OCI-LY3 (cell line): ENCODE measurements at regions not wholly inside any gene's neighbourhood (a gene's known extent, or its start where the extent isn't known, plus 50 kb on each side); places are given as distances from the start of the nearest gene placed in this dataset.

Experiments used
- H2AFZ ChIP-seq: fragments of 200-600, 300-600 bp; shearing (Covaris generic); 2 replicates; pipeline ENCODE4 v1.6.0; 2014; ENCODE audit warnings: antibody characterized with exemption, low read depth, low read length
- H3K27ac ChIP-seq: fragments of 200-600, 300-600 bp; sonication (generic); 2 replicates; pipeline ENCODE4 v1.5.1; 2014; ENCODE audit warnings: mild to moderate bottlenecking, low read length, moderate library complexity, mixed read lengths
- H3K27me3 ChIP-seq: fragments of 200-600, 300-600 bp; sonication (generic); 2 replicates; pipeline ENCODE4 v1.6.1; 2014; ENCODE audit warnings: low read depth, low read length, mixed read lengths
- H3K36me3 ChIP-seq: fragments of 200-600, 300-600 bp; sonication (generic); replicated peaks from 2 replicates; pipeline ENCODE3; 2014; ENCODE audit warnings: low read depth, low read length, mixed read lengths
- H3K4me1 ChIP-seq: fragments of 300-600, 200-600 bp; sonication (generic); 2 replicates; pipeline ENCODE4 v1.6.1; 2014; ENCODE audit warnings: low read length, mixed read lengths
- H3K4me2 ChIP-seq: fragments of 200-600, 300-600 bp; sonication (generic); 2 replicates; pipeline ENCODE4 v1.6.1; 2014; ENCODE audit warnings: low read length, mixed read lengths
- H3K4me3 ChIP-seq: fragments of 300-600, 200-600 bp; sonication (generic); 2 replicates; pipeline ENCODE4 v1.5.1; 2014; ENCODE audit warnings: antibody characterized with exemption, mild to moderate bottlenecking, low read length, moderate library complexity
- H3K79me2 ChIP-seq: fragments of 300-600, 200-600 bp; shearing (Covaris generic); 2 replicates; pipeline ENCODE4 v1.6.1; 2014; ENCODE audit warnings: mild to moderate bottlenecking, low read length, mixed read lengths
- H3K9ac ChIP-seq: fragments of 300-600, 200-600 bp; shearing (Covaris generic); 2 replicates; pipeline ENCODE4 v1.6.0; 2014; ENCODE audit warnings: mild to moderate bottlenecking, low read length, moderate library complexity
- H3K9me3 ChIP-seq: fragments of 200-600, 300-600 bp; shearing (Covaris generic); 2 replicates; pipeline ENCODE4 v1.6.1; 2014; ENCODE audit warnings: low read length, mixed read lengths; ENCODE audit not compliant: insufficient read depth
- H4K20me1 ChIP-seq: fragments of 200-600, 300-600 bp; sonication (generic); 2 replicates; pipeline ENCODE4 v1.6.1; 2016; ENCODE audit warnings: low read length, mixed read lengths; ENCODE audit not compliant: insufficient read depth
- EZH2phosphoT487 ChIP-seq: fragments of 200-600 bp; shearing (Covaris generic); IDR thresholded peaks from 2 replicates; pipeline ENCODE4 v1.6.1; 2018; ENCODE audit warnings: antibody characterized with exemption, mixed run types, low read depth
- TF ChIP-seq, protein P1 (sequence below): fragments of 200-600, 300-600 bp; sonication (generic); IDR thresholded peaks from 2 replicates; pipeline ENCODE4 v1.5.1; 2014; ENCODE audit warnings: antibody characterized with exemption, low read length, low read depth

DNA sequence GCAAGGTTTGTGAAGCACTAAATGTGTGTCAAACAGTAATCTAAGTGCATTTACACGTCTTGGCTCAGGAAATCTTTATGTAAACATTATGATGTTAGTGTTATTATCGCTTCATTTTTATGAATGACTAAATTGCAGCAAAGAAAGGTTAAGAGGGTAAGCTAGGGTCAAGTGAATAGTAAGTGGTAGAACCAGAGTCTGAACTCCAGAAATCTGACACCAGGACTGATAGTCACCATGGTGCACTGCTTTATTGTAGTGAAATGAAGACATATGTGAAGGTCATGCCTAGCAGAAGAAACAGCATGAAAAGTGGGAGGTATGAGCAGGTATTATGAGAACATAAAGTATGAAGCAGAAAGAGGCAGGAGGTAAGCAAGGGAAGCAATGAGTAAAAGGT, 368.7 kb upstream of the TENM4 start:
- Histone ChIP-seq H2AFZ (no peak overlapping the region), H3K9ac (no peak overlapping the region), H3K9me3 (no peaks in the 10 kb centered on the region), H3K27ac (no peak overlapping the region), H3K4me2 (no peak overlapping the region), H3K4me1 (no peaks in the 10 kb centered on the region), H3K79me2 (no peaks in the 10 kb centered on the region), H3K4me3 (no peak overlapping the region), H3K36me3 (no peaks in the 10 kb centered on the region), H3K27me3 (no peaks in the 10 kb centered on the region), H4K20me1 (no peaks in the 10 kb centered on the region)
- TF ChIP-seq, protein P1, sequence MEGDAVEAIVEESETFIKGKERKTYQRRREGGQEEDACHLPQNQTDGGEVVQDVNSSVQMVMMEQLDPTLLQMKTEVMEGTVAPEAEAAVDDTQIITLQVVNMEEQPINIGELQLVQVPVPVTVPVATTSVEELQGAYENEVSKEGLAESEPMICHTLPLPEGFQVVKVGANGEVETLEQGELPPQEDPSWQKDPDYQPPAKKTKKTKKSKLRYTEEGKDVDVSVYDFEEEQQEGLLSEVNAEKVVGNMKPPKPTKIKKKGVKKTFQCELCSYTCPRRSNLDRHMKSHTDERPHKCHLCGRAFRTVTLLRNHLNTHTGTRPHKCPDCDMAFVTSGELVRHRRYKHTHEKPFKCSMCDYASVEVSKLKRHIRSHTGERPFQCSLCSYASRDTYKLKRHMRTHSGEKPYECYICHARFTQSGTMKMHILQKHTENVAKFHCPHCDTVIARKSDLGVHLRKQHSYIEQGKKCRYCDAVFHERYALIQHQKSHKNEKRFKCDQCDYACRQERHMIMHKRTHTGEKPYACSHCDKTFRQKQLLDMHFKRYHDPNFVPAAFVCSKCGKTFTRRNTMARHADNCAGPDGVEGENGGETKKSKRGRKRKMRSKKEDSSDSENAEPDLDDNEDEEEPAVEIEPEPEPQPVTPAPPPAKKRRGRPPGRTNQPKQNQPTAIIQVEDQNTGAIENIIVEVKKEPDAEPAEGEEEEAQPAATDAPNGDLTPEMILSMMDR: no peak
- TF ChIP-seq EZH2phosphoT487: no peak

DNA sequence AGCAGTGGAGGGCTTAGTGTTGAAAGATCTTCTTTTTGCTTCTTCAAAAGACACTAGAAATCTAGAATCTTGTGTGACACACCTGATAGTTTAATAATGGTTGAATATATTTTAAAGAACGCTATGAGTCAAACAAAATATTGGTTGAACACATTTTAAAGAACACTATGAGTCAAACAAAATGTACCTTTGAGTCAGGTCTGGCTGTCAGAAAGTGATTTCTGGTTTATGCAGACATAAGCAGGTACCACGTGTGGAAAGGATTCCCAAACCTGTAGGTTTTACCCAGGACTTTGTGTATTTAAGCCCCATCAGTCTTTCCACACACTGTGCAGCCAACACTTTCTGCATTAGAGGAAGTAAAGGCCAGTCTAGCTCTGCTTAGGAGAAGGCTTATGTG, 366.7 kb upstream of the TENM4 start:
- Histone ChIP-seq H3K9me3 (no peaks in the 10 kb centered on the region), H3K4me2 (no peak overlapping the region), H2AFZ (no peak overlapping the region), H3K79me2 (no peaks in the 10 kb centered on the region), H4K20me1 (no peaks in the 10 kb centered on the region), H3K4me1 (no peaks in the 10 kb centered on the region), H3K4me3 (no peak overlapping the region), H3K27ac (no peak overlapping the region), H3K27me3 (no peaks in the 10 kb centered on the region), H3K36me3 (no peaks in the 10 kb centered on the region), H3K9ac (no peak overlapping the region)
- TF ChIP-seq EZH2phosphoT487: no peak
- TF ChIP-seq, protein P1: no peak

DNA sequence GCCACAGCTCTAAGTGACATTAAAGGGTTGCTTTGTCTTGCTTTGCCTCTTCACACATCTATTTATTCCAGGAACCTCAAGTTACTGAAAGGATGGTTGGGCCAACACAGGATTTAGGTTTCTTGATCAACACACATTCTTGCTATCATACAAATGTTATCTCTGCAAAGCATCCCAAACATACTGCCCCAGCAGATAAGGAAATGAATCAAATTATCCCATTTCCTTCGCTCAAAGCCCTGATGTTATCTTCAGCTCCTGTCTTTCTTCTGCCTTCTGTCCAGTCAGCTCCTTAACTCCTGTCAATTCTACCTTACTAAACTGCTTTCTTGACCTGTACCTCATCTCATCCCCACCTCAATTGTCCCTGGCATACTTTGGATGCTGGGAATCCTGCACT, 355.9 kb upstream of the TENM4 start:
- TF ChIP-seq EZH2phosphoT487: no peak
- TF ChIP-seq, protein P1: no peak
- Histone ChIP-seq H4K20me1 (no peaks in the 10 kb centered on the region), H3K36me3 (no peaks in the 10 kb centered on the region), H3K4me1 (peaks cover 5% of the 10 kb centered on the region; the same call in 1 of the 2 replicates), H3K79me2 (no peaks in the 10 kb centered on the region), H3K27me3 (no peaks in the 10 kb centered on the region), H3K9ac (no peak overlapping the region), H3K27ac (no peak overlapping the region), H2AFZ (no peak overlapping the region), H3K4me2 (no peak overlapping the region), H3K9me3 (no peaks in the 10 kb centered on the region), H3K4me3 (no peak overlapping the region)

DNA sequence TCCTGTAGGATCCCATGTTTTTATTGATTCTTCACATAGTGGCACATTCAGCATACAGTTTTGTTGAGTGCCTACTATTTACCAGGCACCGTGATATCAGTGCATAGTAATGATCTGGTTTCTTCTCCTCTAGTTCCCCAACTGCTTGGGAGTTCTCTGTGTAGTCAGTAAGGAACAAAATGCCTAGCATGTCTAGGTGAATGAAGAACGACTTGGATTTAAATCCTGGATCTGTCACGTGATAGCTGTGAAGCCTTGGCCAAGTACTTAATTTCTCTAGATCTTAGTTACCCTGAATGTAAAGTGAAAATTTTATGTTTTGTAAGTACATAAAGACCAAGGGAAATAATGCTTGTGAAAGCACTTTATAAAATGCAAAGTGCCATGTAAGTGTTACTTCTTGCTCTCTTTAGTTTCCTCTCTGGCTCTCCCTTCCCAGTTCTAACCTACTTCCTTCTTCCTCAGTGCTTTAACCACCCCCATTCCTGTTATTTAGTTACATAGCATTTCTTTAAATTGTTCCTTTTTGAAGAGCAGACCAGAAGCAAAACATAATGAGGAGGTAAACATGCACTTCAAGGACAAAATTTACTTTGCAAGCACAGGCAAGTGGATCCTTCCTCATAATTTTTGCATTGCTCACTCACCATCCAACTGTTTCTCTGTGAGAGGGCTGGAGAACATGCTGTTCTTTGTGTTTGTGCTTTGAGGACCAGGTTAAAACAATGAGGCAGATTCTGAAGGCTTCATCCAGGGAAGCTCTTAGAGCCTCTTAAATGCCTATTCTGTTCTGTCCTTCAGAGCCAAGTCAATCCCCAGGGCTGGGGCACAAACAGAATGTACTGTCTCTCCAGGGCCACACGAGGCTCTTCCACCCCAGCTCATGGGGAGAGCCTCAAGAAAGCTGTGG, 353.9 kb upstream of the TENM4 start:
- H3K9me3 ChIP-seq: no peaks in the 10 kb centered on the region
- no peaks in the 10 kb centered on the region for H3K27me3 ChIP-seq
- H3K27ac ChIP-seq: no peak overlapping the region
- TF ChIP-seq, protein P1: no peak
- no peak for TF ChIP-seq EZH2phosphoT487
- no peak overlapping the region for H3K4me2 ChIP-seq
- no peaks in the 10 kb centered on the region for H3K79me2 ChIP-seq
- no peaks in the 10 kb centered on the region for H3K36me3 ChIP-seq
- no peak overlapping the region for H3K9ac ChIP-seq
- no peaks in the 10 kb centered on the region for H4K20me1 ChIP-seq
- H3K4me1 ChIP-seq: peaks cover 5% of the 10 kb centered on the region; the same call in 1 of the 2 replicates
- no peak overlapping the region for H2AFZ ChIP-seq
- no peak overlapping the region for H3K4me3 ChIP-seq
